GM23338 (cell line): ENCODE measurements at regions not wholly inside any gene's neighbourhood (a gene's known extent, or its start where the extent isn't known, plus 50 kb on each side); places are given as distances from the start of the nearest gene placed in this dataset.

Experiments
- ATAC-seq: fragments of 200-7000 bp; cut with Tn5 transposase; 3 replicates; pipeline ENCODE4 v1.9.1; 2020
- DNase-seq: peaks from one replicate; pipeline ENCODE4 v3.0.0-alpha.2; 2015; ENCODE audit warnings: low spot score
- H2AFZ ChIP-seq: fragments of 200-600 bp; sonication (generic); 2 replicates; pipeline ENCODE4 v1.8.0; 2016; ENCODE audit warnings: antibody characterized with exemption, mild to moderate bottlenecking, moderate library complexity
- H3F3A ChIP-seq: fragments of 200-600 bp; sonication (generic); replicated peaks from 2 replicates; pipeline ENCODE4 v1.8.0; 2017; ENCODE audit warnings: antibody characterized with exemption, mixed run types, low read depth
- H3K27ac ChIP-seq: fragments of 200-600 bp; sonication (generic); 2 replicates; pipeline ENCODE4 v1.6.1; 2016; ENCODE audit warnings: low read depth
- H3K27me3 ChIP-seq: fragments of 200-600 bp; sonication (generic); 2 replicates; pipeline ENCODE4 v1.8.0; 2016; ENCODE audit warnings: mild to moderate bottlenecking, mixed run types, moderate library complexity; ENCODE audit not compliant: insufficient read depth
- H3K36me3 ChIP-seq: fragments of 200-600 bp; sonication (generic); 2 replicates; pipeline ENCODE4 v1.8.0; 2016; ENCODE audit warnings: mild to moderate bottlenecking; ENCODE audit not compliant: insufficient read depth
- H3K4me1 ChIP-seq: fragments of 200-600 bp; sonication (generic); 2 replicates; pipeline ENCODE4 v1.8.0; 2016; ENCODE audit warnings: mild to moderate bottlenecking, moderate library complexity; ENCODE audit not compliant: insufficient read depth
- H3K4me2 ChIP-seq: fragments of 200-600 bp; sonication (generic); 2 replicates; pipeline ENCODE4 v1.7.1; 2017; ENCODE audit warnings: mixed run types
- H3K4me3 ChIP-seq: fragments of 200-600 bp; sonication (generic); 2 replicates; pipeline ENCODE4 v1.6.1; 2016; ENCODE audit warnings: mixed run types
- H3K79me2 ChIP-seq: fragments of 200-600 bp; sonication (generic); replicated peaks from 2 replicates; pipeline ENCODE4 v1.8.0; 2017; ENCODE audit warnings: mild to moderate bottlenecking; ENCODE audit not compliant: insufficient read depth
- H3K9me2 ChIP-seq: fragments of 200-600 bp; sonication (generic); 2 replicates; pipeline ENCODE4 v1.8.0; 2017; ENCODE audit not compliant: insufficient read depth
- H4K20me1 ChIP-seq: fragments of 200-600 bp; sonication (generic); replicated peaks from 2 replicates; pipeline ENCODE4 v1.8.0; 2017; ENCODE audit warnings: mild to moderate bottlenecking; ENCODE audit not compliant: insufficient read depth
- H3K27ac Mint-ChIP-seq: 2 replicates; pipeline ENCODE4 v1.8.0; 2020; ENCODE audit warnings: inconsistent platforms, mild to moderate bottlenecking, moderate library complexity, mixed read lengths
- H3K27me3 Mint-ChIP-seq: 3 replicates; pipeline ENCODE4 v1.8.0; 2022; ENCODE audit warnings: low read depth, mild to moderate bottlenecking, moderate library complexity, mixed read lengths, inconsistent platforms; ENCODE audit not compliant: insufficient read depth, poor library complexity
- H3K36me3 Mint-ChIP-seq: 3 replicates; pipeline ENCODE4 v1.8.0; 2021; ENCODE audit warnings: low read depth, mild to moderate bottlenecking, inconsistent platforms, moderate library complexity, mixed read lengths
- H3K4me1 Mint-ChIP-seq: 3 replicates; pipeline ENCODE4 v1.8.0; 2020; ENCODE audit warnings: mild to moderate bottlenecking, inconsistent platforms, mixed read lengths
- H3K4me3 Mint-ChIP-seq: 3 replicates; pipeline ENCODE4 v1.8.0; 2021; ENCODE audit warnings: moderate library complexity, mild to moderate bottlenecking, inconsistent platforms, mixed read lengths
- H3K9me3 Mint-ChIP-seq: 3 replicates; pipeline ENCODE4 v1.8.0; 2020; ENCODE audit warnings: moderate library complexity, mild to moderate bottlenecking, inconsistent platforms, mixed read lengths
- CREB1 ChIP-seq: fragments of 250-450 bp; sonication (Bioruptor Pico); IDR thresholded peaks from 2 replicates; pipeline ENCODE4 v1.5.0; 2020; ENCODE audit warnings: low read depth, mild to moderate bottlenecking, moderate library complexity
- ETS1 ChIP-seq: IDR thresholded peaks from 2 replicates; pipeline ENCODE4 v1.6.1; 2016; ENCODE audit warnings: antibody characterized with exemption
- EZH2 ChIP-seq: fragments of 200-600 bp; sonication (generic); IDR thresholded peaks from one replicate; pipeline ENCODE4 v1.8.0; 2017; ENCODE audit warnings: antibody characterized with exemption, mild to moderate bottlenecking, low read depth; ENCODE audit not compliant: unreplicated experiment
- EZH2phosphoT487 ChIP-seq: fragments of 200-600 bp; sonication (generic); IDR thresholded peaks from one replicate; pipeline ENCODE4 v1.8.1; 2018; ENCODE audit warnings: antibody characterized with exemption; ENCODE audit not compliant: unreplicated experiment
- JUNB ChIP-seq: IDR thresholded peaks from one replicate; pipeline ENCODE4 v1.6.1; 2016; ENCODE audit warnings: antibody characterized with exemption; ENCODE audit not compliant: unreplicated experiment
- NANOG ChIP-seq: IDR thresholded peaks from 2 replicates; pipeline ENCODE4 v1.6.1; 2016; ENCODE audit warnings: antibody characterized with exemption, borderline replicate concordance
- POLR2AphosphoS5 ChIP-seq: IDR thresholded peaks from 2 replicates; pipeline ENCODE4 v1.6.1; 2016; ENCODE audit warnings: antibody characterized with exemption, low read depth
- REST ChIP-seq: IDR thresholded peaks from one replicate; pipeline ENCODE4 v1.6.1; 2018; ENCODE audit warnings: antibody characterized with exemption; ENCODE audit not compliant: unreplicated experiment
- STAT1 ChIP-seq: IDR thresholded peaks from one replicate; pipeline ENCODE4 v1.6.1; 2016; ENCODE audit warnings: antibody characterized with exemption; ENCODE audit not compliant: unreplicated experiment
- ZNF114 ChIP-seq: fragments of 250-450 bp; sonication (Bioruptor Pico); IDR thresholded peaks from 2 replicates; pipeline ENCODE4 v1.5.0; 2020; ENCODE audit warnings: mild to moderate bottlenecking, moderate library complexity
- ZNF331 ChIP-seq: fragments of 250-450 bp; sonication (Bioruptor Pico); IDR thresholded peaks from 2 replicates; pipeline ENCODE4 v1.5.0; 2020; ENCODE audit warnings: low read depth, mild to moderate bottlenecking, moderate library complexity
- TF ChIP-seq, protein P1 (sequence below): fragments of 250-450 bp; sonication (Bioruptor Pico); IDR thresholded peaks from 2 replicates; pipeline ENCODE4 v1.5.0; 2020; ENCODE audit warnings: mild to moderate bottlenecking, moderate library complexity
- TF ChIP-seq, protein P2 (sequence below), 2 experiments: fragments of 200-600 bp in 1 of 2; sonication (generic) in 1 of 2; conservative IDR thresholded peaks; 2 replicates each; pipeline versions ENCODE4 v1.5.1 to v1.6.1; 2016 to 2017; ENCODE audit warnings: antibody characterized with exemption in 2 of 2, low read depth in 2 of 2, mild to moderate bottlenecking in 2 of 2, moderate library complexity in 1 of 2

GRCh38 chr1:86227026-86227425 is 70.5 kb upstream of the COL24A1 start:
- Histone ChIP-seq H3K4me3 (no peak overlapping the region), H2AFZ (no peak overlapping the region), H3K27ac (no peak overlapping the region), H3F3A (no peaks in the 10 kb centered on the region), H3K79me2 (no peaks in the 10 kb centered on the region), H4K20me1 (no peaks in the 10 kb centered on the region), H3K4me1 (peaks cover 10% of the 10 kb centered on the region; the same call in 1 of the 2 replicates), H3K9me2 (no peaks in the 10 kb centered on the region), H3K4me2 (no peak overlapping the region), H3K27me3 (no peaks in the 10 kb centered on the region), H3K36me3 (no peaks in the 10 kb centered on the region)
- H3K27me3 Mint-ChIP-seq = no peaks in the 10 kb centered on the region
- H3K4me3 Mint-ChIP-seq = no peak overlapping the region
- no peaks in the 10 kb centered on the region for H3K36me3 Mint-ChIP-seq
- DNase-seq (peak; percentile 6), ATAC-seq (no peak)
- no peak overlapping the region for H3K27ac Mint-ChIP-seq
- H3K4me1 Mint-ChIP-seq = peaks cover 12% of the 10 kb centered on the region
- TF ChIP-seq ZNF331 (CRISPR knock-in tag) (no peak), EZH2 (no peak), ZNF114 (no peak), STAT1 (no peak), JUNB (no peak), CREB1 (CRISPR knock-in tag) (no peak), NANOG (no peak), EZH2phosphoT487 (no peak), REST (no peak), ETS1 (no peak), POLR2AphosphoS5 (no peak)
- TF ChIP-seq, protein P1, sequence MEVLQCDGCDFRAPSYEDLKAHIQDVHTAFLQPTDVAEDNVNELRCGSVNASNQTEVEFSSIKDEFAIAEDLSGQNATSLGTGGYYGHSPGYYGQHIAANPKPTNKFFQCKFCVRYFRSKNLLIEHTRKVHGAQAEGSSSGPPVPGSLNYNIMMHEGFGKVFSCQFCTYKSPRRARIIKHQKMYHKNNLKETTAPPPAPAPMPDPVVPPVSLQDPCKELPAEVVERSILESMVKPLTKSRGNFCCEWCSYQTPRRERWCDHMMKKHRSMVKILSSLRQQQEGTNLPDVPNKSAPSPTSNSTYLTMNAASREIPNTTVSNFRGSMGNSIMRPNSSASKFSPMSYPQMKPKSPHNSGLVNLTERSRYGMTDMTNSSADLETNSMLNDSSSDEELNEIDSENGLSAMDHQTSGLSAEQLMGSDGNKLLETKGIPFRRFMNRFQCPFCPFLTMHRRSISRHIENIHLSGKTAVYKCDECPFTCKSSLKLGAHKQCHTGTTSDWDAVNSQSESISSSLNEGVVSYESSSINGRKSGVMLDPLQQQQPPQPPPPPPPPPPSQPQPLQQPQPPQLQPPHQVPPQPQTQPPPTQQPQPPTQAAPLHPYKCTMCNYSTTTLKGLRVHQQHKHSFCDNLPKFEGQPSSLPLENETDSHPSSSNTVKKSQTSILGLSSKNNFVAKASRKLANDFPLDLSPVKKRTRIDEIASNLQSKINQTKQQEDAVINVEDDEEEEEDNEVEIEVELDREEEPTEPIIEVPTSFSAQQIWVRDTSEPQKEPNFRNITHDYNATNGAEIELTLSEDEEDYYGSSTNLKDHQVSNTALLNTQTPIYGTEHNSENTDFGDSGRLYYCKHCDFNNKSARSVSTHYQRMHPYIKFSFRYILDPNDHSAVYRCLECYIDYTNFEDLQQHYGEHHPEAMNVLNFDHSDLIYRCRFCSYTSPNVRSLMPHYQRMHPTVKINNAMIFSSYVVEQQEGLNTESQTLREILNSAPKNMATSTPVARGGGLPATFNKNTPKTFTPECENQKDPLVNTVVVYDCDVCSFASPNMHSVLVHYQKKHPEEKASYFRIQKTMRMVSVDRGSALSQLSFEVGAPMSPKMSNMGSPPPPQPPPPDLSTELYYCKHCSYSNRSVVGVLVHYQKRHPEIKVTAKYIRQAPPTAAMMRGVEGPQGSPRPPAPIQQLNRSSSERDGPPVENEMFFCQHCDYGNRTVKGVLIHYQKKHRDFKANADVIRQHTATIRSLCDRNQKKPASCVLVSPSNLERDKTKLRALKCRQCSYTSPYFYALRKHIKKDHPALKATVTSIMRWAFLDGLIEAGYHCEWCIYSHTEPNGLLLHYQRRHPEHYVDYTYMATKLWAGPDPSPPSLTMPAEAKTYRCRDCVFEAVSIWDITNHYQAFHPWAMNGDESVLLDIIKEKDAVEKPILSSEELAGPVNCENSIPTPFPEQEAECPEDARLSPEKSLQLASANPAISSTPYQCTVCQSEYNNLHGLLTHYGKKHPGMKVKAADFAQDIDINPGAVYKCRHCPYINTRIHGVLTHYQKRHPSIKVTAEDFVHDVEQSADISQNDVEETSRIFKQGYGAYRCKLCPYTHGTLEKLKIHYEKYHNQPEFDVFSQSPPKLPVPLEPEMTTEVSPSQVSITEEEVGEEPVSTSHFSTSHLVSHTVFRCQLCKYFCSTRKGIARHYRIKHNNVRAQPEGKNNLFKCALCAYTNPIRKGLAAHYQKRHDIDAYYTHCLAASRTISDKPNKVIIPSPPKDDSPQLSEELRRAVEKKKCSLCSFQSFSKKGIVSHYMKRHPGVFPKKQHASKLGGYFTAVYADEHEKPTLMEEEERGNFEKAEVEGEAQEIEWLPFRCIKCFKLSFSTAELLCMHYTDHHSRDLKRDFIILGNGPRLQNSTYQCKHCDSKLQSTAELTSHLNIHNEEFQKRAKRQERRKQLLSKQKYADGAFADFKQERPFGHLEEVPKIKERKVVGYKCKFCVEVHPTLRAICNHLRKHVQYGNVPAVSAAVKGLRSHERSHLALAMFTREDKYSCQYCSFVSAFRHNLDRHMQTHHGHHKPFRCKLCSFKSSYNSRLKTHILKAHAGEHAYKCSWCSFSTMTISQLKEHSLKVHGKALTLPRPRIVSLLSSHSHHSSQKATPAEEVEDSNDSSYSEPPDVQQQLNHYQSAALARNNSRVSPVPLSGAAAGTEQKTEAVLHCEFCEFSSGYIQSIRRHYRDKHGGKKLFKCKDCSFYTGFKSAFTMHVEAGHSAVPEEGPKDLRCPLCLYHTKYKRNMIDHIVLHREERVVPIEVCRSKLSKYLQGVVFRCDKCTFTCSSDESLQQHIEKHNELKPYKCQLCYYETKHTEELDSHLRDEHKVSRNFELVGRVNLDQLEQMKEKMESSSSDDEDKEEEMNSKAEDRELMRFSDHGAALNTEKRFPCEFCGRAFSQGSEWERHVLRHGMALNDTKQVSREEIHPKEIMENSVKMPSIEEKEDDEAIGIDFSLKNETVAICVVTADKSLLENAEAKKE = no peak
- TF ChIP-seq, protein P2, sequence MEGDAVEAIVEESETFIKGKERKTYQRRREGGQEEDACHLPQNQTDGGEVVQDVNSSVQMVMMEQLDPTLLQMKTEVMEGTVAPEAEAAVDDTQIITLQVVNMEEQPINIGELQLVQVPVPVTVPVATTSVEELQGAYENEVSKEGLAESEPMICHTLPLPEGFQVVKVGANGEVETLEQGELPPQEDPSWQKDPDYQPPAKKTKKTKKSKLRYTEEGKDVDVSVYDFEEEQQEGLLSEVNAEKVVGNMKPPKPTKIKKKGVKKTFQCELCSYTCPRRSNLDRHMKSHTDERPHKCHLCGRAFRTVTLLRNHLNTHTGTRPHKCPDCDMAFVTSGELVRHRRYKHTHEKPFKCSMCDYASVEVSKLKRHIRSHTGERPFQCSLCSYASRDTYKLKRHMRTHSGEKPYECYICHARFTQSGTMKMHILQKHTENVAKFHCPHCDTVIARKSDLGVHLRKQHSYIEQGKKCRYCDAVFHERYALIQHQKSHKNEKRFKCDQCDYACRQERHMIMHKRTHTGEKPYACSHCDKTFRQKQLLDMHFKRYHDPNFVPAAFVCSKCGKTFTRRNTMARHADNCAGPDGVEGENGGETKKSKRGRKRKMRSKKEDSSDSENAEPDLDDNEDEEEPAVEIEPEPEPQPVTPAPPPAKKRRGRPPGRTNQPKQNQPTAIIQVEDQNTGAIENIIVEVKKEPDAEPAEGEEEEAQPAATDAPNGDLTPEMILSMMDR (conservative IDR thresholded peaks at IDR 0.05; ENCODE audit: low read depth in 2 of 2) = no peak
- H3K9me3 Mint-ChIP-seq = no peaks in the 10 kb centered on the region
